ENCODE measurements at regions not wholly inside any gene's neighbourhood (a gene's known extent, or its start where the extent isn't known, plus 50 kb on each side); places are given as distances from the start of the nearest gene placed in this dataset.

DNA sequence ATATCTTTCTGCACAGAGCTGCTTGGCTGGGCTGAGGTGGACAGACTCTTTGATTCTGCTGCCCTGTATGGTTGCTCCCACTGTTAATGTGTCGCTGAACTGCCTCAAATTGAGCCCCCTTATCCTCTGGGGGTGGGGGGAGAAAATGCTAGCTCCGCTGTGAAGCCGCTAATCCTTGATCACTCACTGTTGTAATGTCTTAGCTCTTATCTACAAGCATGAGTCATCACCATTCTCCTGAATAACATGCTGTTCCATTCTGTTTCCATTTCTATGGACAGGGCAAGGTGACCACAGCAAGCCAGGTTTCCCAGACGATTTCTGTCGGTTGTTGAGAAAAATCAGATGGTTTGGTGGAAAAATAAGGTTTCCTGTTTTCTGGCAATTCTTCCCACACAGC is 218.4 kb upstream of the GGTLC1 start:
- DNase-seq (ENCODE audit: low read depth, low spot score) (no peak), ATAC-seq (no peak)
- POLR2A ChIA-PET: no interaction called here
- in situ Hi-C loops (cut with HindIII; ENCODE audit: low pct_unique_long_range_greater_than_20kb, low sequenced_read_pairs) (no loop called here), intact Hi-C loops (cut with micrococcal nuclease; ENCODE audit: unreplicated experiment) (no loop called here)
- CTCF ChIA-PET: no interaction called here
- Histone ChIP-seq H3K27me3 (ENCODE audit: control insufficient read depth, insufficient read depth, low read length) (no peaks in the 10 kb centered on the region; the same call in 1 of the 2 replicates), H3K27ac (ENCODE audit: low read length) (no peak overlapping the region), H3K36me3 (ENCODE audit: control insufficient read depth, insufficient read depth, low read length) (no peaks in the 10 kb centered on the region), H3K4me1 (ENCODE audit: control insufficient read depth, insufficient read depth, low read length) (no peaks in the 10 kb centered on the region), H3K9me3 (ENCODE audit: control insufficient read depth, insufficient read depth, low read depth, low read length) (no peaks in the 10 kb centered on the region), H3K4me3 (ENCODE audit: low read depth in 2 of 2, low read length in 2 of 2) (no peak overlapping the region)
- no TSS peak for BruUV-seq (replicated peaks)
- TF ChIP-seq REST (IDR thresholded peaks at IDR 0.05; ENCODE audit: insufficient read depth in 1 of 2, low read depth in 2 of 2, low read length in 1 of 2) (no peak), CTCF (IDR thresholded peaks at IDR 0.05) (no peak), SIN3A (IDR thresholded peaks at IDR 0.05; ENCODE audit: borderline replicate concordance, insufficient read depth, low read depth, low read length) (no peak), POLR2AphosphoS5 (IDR thresholded peaks at IDR 0.05; ENCODE audit: low read depth, low read length) (no peak), TCF7L2 (IDR thresholded peaks at IDR 0.05; ENCODE audit: low read depth, low read length) (no peak)

- no peak overlapping the region for H3K4me3 ChIP-seq (ENCODE audit: low read depth in 2 of 2, low read length in 2 of 2)
- no peaks in the 10 kb centered on the region for H3K27me3 ChIP-seq (ENCODE audit: control insufficient read depth, insufficient read depth, low read length)
- no peak for ATAC-seq
- no peaks in the 10 kb centered on the region for H3K9me3 ChIP-seq (ENCODE audit: control insufficient read depth, insufficient read depth, low read depth, low read length)
- in situ Hi-C loops (cut with HindIII; ENCODE audit: low pct_unique_long_range_greater_than_20kb, low sequenced_read_pairs): no loop called here
- DNase-seq (ENCODE audit: low read depth, low spot score): no peak
- BruUV-seq (replicated peaks): no TSS peak
- H3K36me3 ChIP-seq (ENCODE audit: control insufficient read depth, insufficient read depth, low read length): no peaks in the 10 kb centered on the region
- intact Hi-C loops (cut with micrococcal nuclease; ENCODE audit: unreplicated experiment): no loop called here
- H3K4me1 ChIP-seq (ENCODE audit: control insufficient read depth, insufficient read depth, low read length): no peaks in the 10 kb centered on the region
- POLR2A ChIA-PET: no interaction called here
- H3K27ac ChIP-seq (ENCODE audit: low read length): no peak overlapping the region
- TF ChIP-seq POLR2AphosphoS5 (IDR thresholded peaks at IDR 0.05; ENCODE audit: low read depth, low read length) (no peak), CTCF (IDR thresholded peaks at IDR 0.05) (no peak), SIN3A (IDR thresholded peaks at IDR 0.05; ENCODE audit: borderline replicate concordance, insufficient read depth, low read depth, low read length) (no peak), TCF7L2 (IDR thresholded peaks at IDR 0.05; ENCODE audit: low read depth, low read length) (no peak), REST (IDR thresholded peaks at IDR 0.05; ENCODE audit: insufficient read depth in 1 of 2, low read depth in 2 of 2, low read length in 1 of 2) (no peak)
- CTCF ChIA-PET: no interaction called here
These were observed 215.1 kb upstream of the GGTLC1 start for GRCh38 chr20:24203526-24204183.
